K562 (cell line): ENCODE measurements at regions not wholly inside any gene's neighbourhood (a gene's known extent, or its start where the extent isn't known, plus 50 kb on each side); places are given as distances from the start of the nearest gene placed in this dataset.

Experiments
- ATAC-seq: fragments of 200-7000 bp; cut with Tn5 transposase; 3 replicates; pipeline ENCODE4 v1.9.1; 2020; ENCODE audit warnings: moderate library complexity
- BruUV-seq: library from RNA; stranded (reverse); fragments of 400-500 nt; replicated peaks from 2 replicates; lab custom pipeline; 2021; lab: Mats Ljungman, UMichigan
- CTCF ChIA-PET: fragments of 300-600 bp; formaldehyde crosslinking; extraction: SDS; loops from one replicate; lab custom pipeline; 2021; ENCODE audit warnings: low intra/inter-chr PET ratio; lab: Yijun Ruan, JAX
- POLR2A ChIA-PET: fragments of 300-600, 350-650 bp; sonication (Branson Sonifier 250); formaldehyde crosslinking; extraction: SDS; loops from one replicate; lab custom pipeline; 2021; ENCODE audit warnings: antibody characterized with exemption, inconsistent platforms; lab: Yijun Ruan, JAX
- DNase-seq, 4 experiments: peaks; one replicate each; pipeline versions ENCODE4 v3.0.0 to v3.0.0-alpha.2; 2011 to 2018; ENCODE audit warnings: low spot score in 3 of 4, mixed read lengths in 3 of 4; ENCODE audit errors: extremely low read depth in 1 of 4
- FAIRE-seq: peaks from 2 replicates; lab custom pipeline; 2011; peaks lifted over from hg19 to GRCh38; lab: Jason Lieb, UNC
- H2AFZ ChIP-seq: 2 replicates; pipeline ENCODE4 v1.6.0; 2011; ENCODE audit warnings: low read depth, low read length, control low read depth, inconsistent platforms
- H3K27ac ChIP-seq: fragments of 200-600 bp; 3 replicates; pipeline ENCODE4 v1.8.0; 2011; ENCODE audit warnings: low read depth, mild to moderate bottlenecking, control low read depth, inconsistent platforms, low read length, moderate library complexity, mixed read lengths; ENCODE audit errors: extremely low read depth
- H3K27me3 ChIP-seq, 2 experiments: fragments of 300-600 bp in 1 of 2; 2 replicates in 1 of 2; 3 replicates in 1 of 2; pipeline versions ENCODE4 v1.6.0 to v1.8.0; 2011; ENCODE audit warnings: inconsistent platforms in 2 of 2, low read length in 2 of 2, mild to moderate bottlenecking in 1 of 2, mixed read lengths in 1 of 2, moderate library complexity in 1 of 2; ENCODE audit not compliant: control insufficient read depth in 2 of 2, insufficient read depth in 2 of 2
- H3K36me3 ChIP-seq: fragments of 300-600 bp; 3 replicates; pipeline ENCODE4 v1.8.0; 2011; ENCODE audit warnings: mild to moderate bottlenecking, low read length, inconsistent platforms; ENCODE audit not compliant: control insufficient read depth, insufficient read depth
- H3K4me1 ChIP-seq, 2 experiments: fragments of 200-600 bp in 1 of 2; replicated peaks in 1 of 2; 2 replicates in 1 of 2; 3 replicates in 1 of 2; pipeline versions ENCODE4 v1.5.1 to v1.8.0; 2011; ENCODE audit warnings: inconsistent platforms in 2 of 2, low read length in 2 of 2, mild to moderate bottlenecking in 1 of 2, mixed read lengths in 1 of 2, moderate library complexity in 1 of 2; ENCODE audit not compliant: control insufficient read depth in 2 of 2, insufficient read depth in 2 of 2
- H3K4me2 ChIP-seq: 2 replicates; pipeline ENCODE4 v1.6.1; 2011; ENCODE audit warnings: low read length, control low read depth, inconsistent platforms, mixed read lengths; ENCODE audit not compliant: insufficient read depth
- H3K4me3 ChIP-seq: fragments of 200-600 bp; sonication (generic), shearing (Covaris generic); 2 replicates; pipeline ENCODE4 v1.5.1; 2016; ENCODE audit warnings: control low read depth, inconsistent platforms
- H3K79me2 ChIP-seq: fragments of 200-600 bp; 3 replicates; pipeline ENCODE4 v1.8.0; 2011; ENCODE audit warnings: low read length, inconsistent platforms; ENCODE audit not compliant: control insufficient read depth, insufficient read depth
- H3K9ac ChIP-seq, 2 experiments: 2 replicates each; pipeline versions ENCODE4 v1.6.0 to v1.6.1; 2011; ENCODE audit warnings: low read depth in 2 of 2, low read length in 2 of 2, control low read depth in 1 of 2, inconsistent platforms in 1 of 2, mild to moderate bottlenecking in 1 of 2, mixed read lengths in 1 of 2; ENCODE audit not compliant: insufficient read depth in 1 of 2
- H3K9me1 ChIP-seq: one replicate; pipeline ENCODE4 v1.6.0; 2011; ENCODE audit warnings: inconsistent platforms, mild to moderate bottlenecking, low read length, moderate library complexity; ENCODE audit not compliant: control insufficient read depth, insufficient read depth
- H3K9me3 ChIP-seq: replicated peaks from 2 replicates; pipeline ENCODE4 v1.5.1; 2011; ENCODE audit warnings: low read depth, low read length, inconsistent platforms; ENCODE audit not compliant: control insufficient read depth, insufficient read depth
- H4K20me1 ChIP-seq: replicated peaks from 2 replicates; pipeline ENCODE4 v1.6.1; 2011; ENCODE audit warnings: low read length, inconsistent platforms, mixed read lengths; ENCODE audit not compliant: control insufficient read depth, insufficient read depth
- CCAR2 ChIP-seq: fragments of 200-400 bp; formaldehyde crosslinking; IDR thresholded peaks from 2 replicates; pipeline ENCODE4 v1.6.1; 2017; ENCODE audit warnings: mild to moderate bottlenecking, low read depth, low read length
- RUNX1 ChIP-seq: sonication (generic); IDR thresholded peaks from 2 replicates; pipeline ENCODE4 v1.6.1; 2016; ENCODE audit warnings: antibody characterized with exemption, low read depth
- STAT5A ChIP-seq: IDR thresholded peaks from 2 replicates; pipeline ENCODE4 v1.6.1; 2012; ENCODE audit warnings: low read length, inconsistent platforms, borderline replicate concordance
- ZBTB5 ChIP-seq: fragments of 450-650 bp; IDR thresholded peaks from 2 replicates; pipeline ENCODE4 v1.6.1; 2017; ENCODE audit warnings: antibody characterized with exemption
- WGBS: fragments of 100-300 bp; shearing (Covaris generic); methylation state at CpG from one replicate; pipeline ENCODE4 v1.1.6; 2016; ENCODE audit warnings: low coverage, mixed read lengths; ENCODE audit not compliant: insufficient coverage; ENCODE audit errors: missing lambda C conversion rate; 5-methylcytosine and 5-hydroxymethylcytosine counted together
- in situ Hi-C: fragments of 300-500 bp; cut with MboI; formaldehyde crosslinking; loops from 4 replicates; pipeline ENCODE4 v1.15.0; 2018; ENCODE audit warnings: inconsistent platforms, mixed read lengths
- intact Hi-C: fragments of 100-400 bp; cut with micrococcal nuclease; formaldehyde crosslinking; loops from 2 replicates; pipeline ENCODE4 v1.14.2; 2022

GRCh38 chr3:29141197-29141917 lies 139.5 kb upstream of the RBMS3 start:
- DNase-seq (no peak), FAIRE-seq (no peak), ATAC-seq (no peak)
- H2AFZ ChIP-seq = no peak overlapping the region
- 0% methylated on average over 4 of the region's 4 CpGs for WGBS
- H3K4me3 ChIP-seq = no peak overlapping the region
- H3K27me3 ChIP-seq = no peaks in the 10 kb centered on the region
- POLR2A ChIA-PET = no interaction called here
- no peaks in the 10 kb centered on the region for H4K20me1 ChIP-seq
- CTCF ChIA-PET = no interaction called here
- H3K4me1 ChIP-seq = no peaks in the 10 kb centered on the region
- in situ Hi-C loops (no loop called here), intact Hi-C loops (no loop called here)
- no peaks in the 10 kb centered on the region for H3K9me1 ChIP-seq
- H3K79me2 ChIP-seq = no peaks in the 10 kb centered on the region
- no peak overlapping the region for H3K27ac ChIP-seq
- no TSS peak for BruUV-seq
- H3K36me3 ChIP-seq = no peaks in the 10 kb centered on the region
- no peak overlapping the region for H3K9ac ChIP-seq
- no peak overlapping the region for H3K4me2 ChIP-seq
- TF ChIP-seq RUNX1 = no peak
- no peak for TF ChIP-seq ZBTB5
- TF ChIP-seq CCAR2 = no peak
- TF ChIP-seq STAT5A = no peak
- 0 out of 2 replicates have a peak, but pooled peaks cover 2% of the 10 kb centered on the region for H3K9me3 ChIP-seq
